B cell (primary cell): ENCODE measurements at regions not wholly inside any gene's neighbourhood (a gene's known extent, or its start where the extent isn't known, plus 50 kb on each side); places are given as distances from the start of the nearest gene placed in this dataset.

ENCODE experiments used
- CTCF ChIP-seq: fragments of 200-600 bp; IDR thresholded peaks from one replicate; pipeline ENCODE4 v1.8.0; 2022; ENCODE audit warnings: antibody characterized with exemption, mild to moderate bottlenecking
- EZH2 ChIP-seq: IDR thresholded peaks from 2 replicates; pipeline ENCODE4 v1.6.1; 2012; ENCODE audit warnings: borderline replicate concordance, low read depth, mild to moderate bottlenecking, moderate library complexity, low read length; ENCODE audit not compliant: insufficient read depth, poor library complexity, severe bottlenecking

- TF ChIP-seq CTCF (no peak), EZH2 (no peak)
These were observed 80.4 kb upstream of the PRR5 start for GRCh38 chr22:44621401-44622146.
